GM19372 (cell line): ENCODE measurements at regions not wholly inside any gene's neighbourhood (a gene's known extent, or its start where the extent isn't known, plus 50 kb on each side); places are given as distances from the start of the nearest gene placed in this dataset.

Source experiments
- ATAC-seq: cut with Tn5 transposase; IDR thresholded peaks from one replicate; pipeline ENCODE4 v1.9.1; 2021; ENCODE audit warnings: mild to moderate bottlenecking, low read depth, moderate library complexity; ENCODE audit not compliant: unreplicated experiment

- no peak for ATAC-seq
These were observed 279.5 kb upstream of the NR5A2 start for GRCh38 chr1:199747984-199748383.

GRCh38 chr1:199751506-199751905 lies 276.0 kb upstream of the NR5A2 start:
- ATAC-seq, result no peak

GRCh38 chr1:199751962-199752687 lies 275.4 kb upstream of the NR5A2 start:
- no peak for ATAC-seq

GRCh38 chr1:199752688-199753027 lies 274.9 kb upstream of the NR5A2 start:
- no peak for ATAC-seq

GRCh38 chr1:199753513-199753912 lies 274.0 kb upstream of the NR5A2 start:
- no peak for ATAC-seq

- no peak for ATAC-seq
These were observed 271.4 kb upstream of the NR5A2 start for GRCh38 chr1:199756066-199756465.

GRCh38 chr1:199758626-199759255 lies 268.8 kb upstream of the NR5A2 start:
- no peak for ATAC-seq

- ATAC-seq, result no peak
These were observed 268.2 kb upstream of the NR5A2 start for GRCh38 chr1:199759268-199759730.

- no peak for ATAC-seq
These were observed 264.9 kb upstream of the NR5A2 start for GRCh38 chr1:199762572-199762971.

- ATAC-seq, result no peak
These were observed 261.2 kb upstream of the NR5A2 start for GRCh38 chr1:199766218-199766792.

- no peak for ATAC-seq
These were observed 259.8 kb upstream of the NR5A2 start for GRCh38 chr1:199767700-199768099.

- ATAC-seq, result no peak
These were observed 252.9 kb upstream of the NR5A2 start for GRCh38 chr1:199774433-199775089.

GRCh38 chr1:199776768-199777497 lies 250.6 kb upstream of the NR5A2 start:
- no peak for ATAC-seq

GRCh38 chr1:199778324-199778955 lies 249.1 kb upstream of the NR5A2 start:
- ATAC-seq, result no peak

GRCh38 chr1:199780091-199780490 lies 247.4 kb upstream of the NR5A2 start:
- no peak for ATAC-seq

GRCh38 chr1:199780948-199781670 lies 246.4 kb upstream of the NR5A2 start:
- no peak for ATAC-seq

- ATAC-seq, result no peak
These were observed 243.2 kb upstream of the NR5A2 start for GRCh38 chr1:199784138-199784895.

- no peak for ATAC-seq
These were observed 240.8 kb upstream of the NR5A2 start for GRCh38 chr1:199786695-199787094.

- no peak for ATAC-seq
These were observed 238.4 kb upstream of the NR5A2 start for GRCh38 chr1:199789141-199789540.
